ENCODE measurements at regions not wholly inside any gene's neighbourhood (a gene's known extent, or its start where the extent isn't known, plus 50 kb on each side); places are given as distances from the start of the nearest gene placed in this dataset.

GRCh38 chr10:10818082-10818481 is 199.6 kb upstream of the CELF2 start:
- DNase-seq, result no peak

GRCh38 chr10:10819206-10819856 is 198.3 kb upstream of the CELF2 start:
- DNase-seq, result no peak

- no peak for DNase-seq
These were observed 195.7 kb upstream of the CELF2 start for GRCh38 chr10:10821926-10822325.

- no peak for DNase-seq
These were observed 193.0 kb upstream of the CELF2 start for GRCh38 chr10:10824591-10825148.

GRCh38 chr10:10826125-10826524 is 191.5 kb upstream of the CELF2 start:
- DNase-seq, result no peak

- DNase-seq, result no peak
These were observed 189.0 kb upstream of the CELF2 start for GRCh38 chr10:10828623-10829022.

GRCh38 chr10:10829576-10829975 is 188.1 kb upstream of the CELF2 start:
- no peak for DNase-seq

- no peak for DNase-seq
These were observed 187.2 kb upstream of the CELF2 start for GRCh38 chr10:10830293-10830986.

- DNase-seq, result no peak
These were observed 186.6 kb upstream of the CELF2 start for GRCh38 chr10:10831085-10831484.

GRCh38 chr10:10833955-10834354 is 183.7 kb upstream of the CELF2 start:
- DNase-seq, result no peak

GRCh38 chr10:10844251-10844650 is 173.4 kb upstream of the CELF2 start:
- no peak for DNase-seq

GRCh38 chr10:10845185-10845584 is 172.5 kb upstream of the CELF2 start:
- no peak for DNase-seq

GRCh38 chr10:10845826-10846503 is 171.7 kb upstream of the CELF2 start:
- no peak for DNase-seq

GRCh38 chr10:10846504-10846900 is 171.2 kb upstream of the CELF2 start:
- no peak for DNase-seq

- no peak for DNase-seq
These were observed 170.3 kb upstream of the CELF2 start for GRCh38 chr10:10847387-10847786.

- no peak for DNase-seq
These were observed 169.1 kb upstream of the CELF2 start for GRCh38 chr10:10848488-10849111.

- no peak for DNase-seq
These were observed 168.4 kb upstream of the CELF2 start for GRCh38 chr10:10849306-10849705.

GRCh38 chr10:10850214-10850613 is 167.5 kb upstream of the CELF2 start:
- no peak for DNase-seq

GRCh38 chr10:10852464-10852863 is 165.2 kb upstream of the CELF2 start:
- DNase-seq, result no peak

GRCh38 chr10:10853954-10854353 is 163.7 kb upstream of the CELF2 start:
- no peak for DNase-seq

- DNase-seq, result no peak
These were observed 162.9 kb upstream of the CELF2 start for GRCh38 chr10:10854725-10855124.

GRCh38 chr10:10855151-10855581 is 162.5 kb upstream of the CELF2 start:
- peak in 1 of 5 donors; percentile 12 for DNase-seq

GRCh38 chr10:10860455-10860976 is 157.2 kb upstream of the CELF2 start:
- no peak for DNase-seq

Data from T-helper 1 cell (primary cell).